Activated naive CD8-positive, alpha-beta T cell treated with anti-CD3 and anti-CD28 coated beads, Interleukin-2, amount 10 ng/mL, durations not matched to agents 7 days and 5 days (primary cell): ENCODE measurements at regions not wholly inside any gene's neighbourhood (a gene's known extent, or its start where the extent isn't known, plus 50 kb on each side); places are given as distances from the start of the nearest gene placed in this dataset.

Source experiments
- ATAC-seq: fragments of 150-1000 bp; cut with Tn5 transposase; one replicate; pipeline ENCODE4 v1.10.0; 2021; ENCODE audit warnings: low read depth, moderate library complexity
- POLR2A ChIA-PET: fragments of 350-600 bp; sonication (Branson Sonifier 250); formaldehyde crosslinking; loops from one replicate; lab custom pipeline; 2021; ENCODE audit warnings: antibody characterized with exemption; lab: Charles Lee
- DNase-seq: peaks from one replicate; pipeline ENCODE4 v3.0.0; 2021
- H3K27ac Mint-ChIP-seq: one replicate; pipeline ENCODE4 v1.8.0; 2022; ENCODE audit warnings: mild to moderate bottlenecking, mixed read lengths
- H3K27me3 Mint-ChIP-seq: one replicate; pipeline ENCODE4 v1.8.0; 2022; ENCODE audit warnings: mild to moderate bottlenecking, moderate library complexity, mixed read lengths
- H3K36me3 Mint-ChIP-seq: one replicate; pipeline ENCODE4 v1.8.0; 2021; ENCODE audit warnings: mild to moderate bottlenecking, mixed read lengths
- H3K4me1 Mint-ChIP-seq: one replicate; pipeline ENCODE4 v1.8.0; 2021; ENCODE audit warnings: mixed read lengths
- H3K4me3 Mint-ChIP-seq: one replicate; pipeline ENCODE4 v1.8.0; 2022; ENCODE audit warnings: mild to moderate bottlenecking, moderate library complexity, mixed read lengths
- H3K9me3 Mint-ChIP-seq: one replicate; pipeline ENCODE4 v1.8.0; 2021; ENCODE audit warnings: mixed read lengths

DNA sequence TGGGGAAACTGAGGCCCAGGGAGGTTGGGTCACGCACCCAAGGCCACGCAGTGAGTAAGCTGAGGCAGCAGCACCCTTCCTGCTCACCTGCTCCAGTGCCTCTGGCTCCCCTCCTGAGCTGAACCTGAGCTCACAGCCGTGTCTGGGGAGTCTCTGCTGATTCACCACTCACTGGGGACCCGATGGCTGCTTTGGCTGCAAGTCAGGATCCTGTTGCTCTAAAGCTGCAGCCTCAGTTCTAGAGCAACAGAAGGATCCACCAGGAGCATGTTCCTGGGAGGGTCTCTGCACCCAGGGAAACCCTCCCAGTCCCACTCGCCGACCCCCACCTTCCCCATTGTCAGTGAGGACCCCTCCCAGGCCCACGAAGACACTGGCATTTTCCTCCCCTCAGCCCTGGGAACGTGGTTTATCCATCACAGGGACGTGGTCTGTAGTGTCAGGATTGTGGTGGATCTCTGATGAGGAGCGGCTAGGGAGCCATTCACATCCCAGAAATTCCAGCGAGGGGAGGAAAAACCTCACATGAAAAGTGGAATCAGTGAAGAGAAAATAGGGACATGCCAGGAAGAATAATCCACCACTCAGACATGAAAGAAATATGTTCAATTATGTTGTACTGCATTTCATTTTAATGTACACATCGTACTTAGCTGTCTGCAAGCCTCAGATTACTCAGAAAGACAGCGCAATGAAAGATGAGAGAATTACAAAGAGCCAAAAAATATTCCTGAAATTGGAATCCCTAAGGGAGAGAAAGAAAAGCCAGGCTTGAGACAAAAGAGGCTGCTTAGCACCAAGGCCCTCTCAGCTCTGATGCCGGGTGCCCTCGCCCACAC is 447.2 kb downstream of the MATN1 start:
- POLR2A ChIA-PET = interaction anchor here (0.7 kb wide), 1 partner anchor 22 kb away, joined by 3 read pairs; no protein-coding TSS in a partner anchor
- Mint-ChIP-seq H3K4me1 (no peaks in the 10 kb centered on the region), H3K36me3 (no peaks in the 10 kb centered on the region), H3K9me3 (peaks cover 2% of the 10 kb centered on the region), H3K27ac (no peak overlapping the region), H3K4me3 (no peak overlapping the region), H3K27me3 (no peaks in the 10 kb centered on the region)
- no peak for ATAC-seq
- DNase-seq = no peak

DNA sequence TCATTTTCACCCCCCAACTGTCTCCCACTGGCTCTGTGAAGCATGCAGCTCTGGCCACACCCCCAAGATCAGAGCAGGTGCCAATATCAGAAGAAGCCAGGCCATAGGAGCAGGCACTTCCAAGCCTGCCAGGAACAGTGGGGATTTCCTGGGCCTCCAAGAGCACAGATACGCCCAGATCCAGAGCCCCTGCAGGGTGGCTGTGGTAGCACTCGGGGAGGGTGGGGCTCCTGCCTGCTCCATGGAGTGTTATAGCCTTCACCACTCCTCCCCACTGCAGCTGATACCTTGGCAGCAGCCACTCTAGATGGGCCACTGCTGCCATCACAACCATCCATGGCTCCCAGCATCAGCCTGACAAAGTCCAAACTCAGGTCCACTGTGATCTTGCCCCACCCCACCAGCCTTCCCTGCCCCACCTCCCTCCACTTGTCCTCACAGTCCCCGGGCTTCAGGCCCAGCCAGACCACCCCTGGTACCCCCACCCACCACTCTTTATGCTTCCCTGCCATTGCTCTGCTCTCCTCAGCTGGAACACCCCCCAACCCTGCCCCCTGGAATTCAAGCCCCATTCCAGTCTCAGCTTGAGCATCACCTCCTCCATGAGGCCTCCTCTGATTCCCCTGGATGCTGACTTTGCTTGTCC is 448.3 kb downstream of the MATN1 start:
- Mint-ChIP-seq H3K9me3 (peaks cover 2% of the 10 kb centered on the region), H3K27ac (no peak overlapping the region), H3K36me3 (no peaks in the 10 kb centered on the region), H3K4me1 (no peaks in the 10 kb centered on the region), H3K27me3 (peaks cover 3% of the 10 kb centered on the region), H3K4me3 (no peak overlapping the region)
- POLR2A ChIA-PET = interaction anchor here (0.7 kb wide), 1 partner anchor 21 kb away, joined by 3 read pairs; no protein-coding TSS in a partner anchor
- DNase-seq (no peak), ATAC-seq (no peak)

DNA sequence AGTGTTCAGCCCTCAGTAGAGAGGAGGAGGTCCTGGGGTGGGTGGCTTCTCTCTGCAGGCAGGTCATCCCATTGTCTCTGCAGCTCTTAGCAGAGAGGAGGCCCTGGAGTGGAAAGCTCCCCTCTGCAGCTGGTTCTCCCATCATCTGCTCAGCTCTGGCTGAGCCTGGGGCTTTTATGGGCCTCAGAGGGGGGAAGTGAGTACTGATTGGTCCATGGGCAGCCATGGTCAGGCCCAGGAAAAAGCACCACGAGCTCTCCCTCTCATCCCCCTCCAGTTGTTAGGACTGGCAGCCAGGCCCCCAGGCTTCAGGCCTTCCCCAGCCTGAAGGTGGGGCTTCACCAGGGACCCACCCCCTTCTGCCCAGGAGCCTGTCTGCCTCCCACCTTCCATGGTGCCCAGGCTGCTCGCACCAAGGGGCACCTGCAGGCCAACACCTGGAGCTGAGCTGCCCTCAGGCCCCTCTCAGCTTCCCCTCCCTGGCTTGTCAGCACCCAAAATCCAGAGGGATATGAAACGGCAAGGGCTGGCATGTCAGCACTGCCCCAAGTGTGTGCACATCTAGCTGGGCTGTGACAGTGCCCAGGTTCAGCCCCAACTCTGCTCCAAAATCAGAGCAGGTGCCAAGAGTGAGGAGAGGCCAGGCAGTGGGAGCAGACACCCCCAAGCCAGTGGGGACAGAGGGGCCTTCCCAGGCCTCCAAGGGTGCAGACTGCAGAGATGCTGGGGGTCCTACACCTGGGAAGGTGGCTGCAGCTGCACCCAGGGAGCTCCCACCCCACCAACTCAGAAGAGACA is 449.0 kb downstream of the MATN1 start:
- H3K4me3 Mint-ChIP-seq = no peak overlapping the region
- H3K27ac Mint-ChIP-seq = no peak overlapping the region
- H3K36me3 Mint-ChIP-seq = no peaks in the 10 kb centered on the region
- POLR2A ChIA-PET = interaction anchor here (0.6 kb wide), 1 partner anchor 218 kb away, joined by 3 read pairs; no protein-coding TSS in a partner anchor
- ATAC-seq = no peak
- peaks cover 2% of the 10 kb centered on the region for H3K9me3 Mint-ChIP-seq
- DNase-seq = no peak
- H3K27me3 Mint-ChIP-seq = peaks cover 3% of the 10 kb centered on the region
- no peaks in the 10 kb centered on the region for H3K4me1 Mint-ChIP-seq

DNA sequence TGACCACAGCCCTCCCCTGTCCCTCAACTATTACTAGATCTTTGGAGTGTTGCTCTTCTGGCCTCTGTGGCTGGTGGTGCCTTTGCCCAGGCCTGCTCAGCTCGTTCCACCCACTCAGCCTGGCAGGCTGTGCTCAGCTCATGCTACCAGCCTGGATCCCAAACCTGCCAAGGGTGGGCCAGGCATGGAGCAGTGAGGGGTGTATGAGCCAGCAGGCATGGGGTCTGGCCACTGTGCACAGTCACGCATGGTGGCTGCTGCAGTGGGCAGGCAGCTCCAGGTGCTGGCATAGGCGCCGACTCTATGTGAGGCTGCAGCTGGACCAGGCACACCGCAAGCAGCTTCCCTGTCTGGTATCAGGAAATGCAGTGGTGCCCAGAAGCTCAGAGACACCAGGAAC is 449.9 kb downstream of the MATN1 start:
- no peak overlapping the region for H3K27ac Mint-ChIP-seq
- POLR2A ChIA-PET = no interaction called here
- DNase-seq = no peak
- H3K36me3 Mint-ChIP-seq = no peaks in the 10 kb centered on the region
- H3K9me3 Mint-ChIP-seq = peaks cover 2% of the 10 kb centered on the region
- H3K4me3 Mint-ChIP-seq = no peak overlapping the region
- no peaks in the 10 kb centered on the region for H3K4me1 Mint-ChIP-seq
- peaks cover 3% of the 10 kb centered on the region for H3K27me3 Mint-ChIP-seq
- ATAC-seq = no peak

GRCh38 chr1:30273021-30273325 is 450.4 kb downstream of the MATN1 start:
- no peaks in the 10 kb centered on the region for H3K36me3 Mint-ChIP-seq
- no peak overlapping the region for H3K4me3 Mint-ChIP-seq
- ATAC-seq (no peak), DNase-seq (no peak)
- H3K9me3 Mint-ChIP-seq = peaks cover 2% of the 10 kb centered on the region
- H3K27me3 Mint-ChIP-seq = peaks cover 3% of the 10 kb centered on the region
- H3K4me1 Mint-ChIP-seq = no peaks in the 10 kb centered on the region
- no peak overlapping the region for H3K27ac Mint-ChIP-seq
- POLR2A ChIA-PET = interaction anchor here (0.7 kb wide), 1 partner anchor 22 kb away, joined by 3 read pairs; no protein-coding TSS in a partner anchor

DNA sequence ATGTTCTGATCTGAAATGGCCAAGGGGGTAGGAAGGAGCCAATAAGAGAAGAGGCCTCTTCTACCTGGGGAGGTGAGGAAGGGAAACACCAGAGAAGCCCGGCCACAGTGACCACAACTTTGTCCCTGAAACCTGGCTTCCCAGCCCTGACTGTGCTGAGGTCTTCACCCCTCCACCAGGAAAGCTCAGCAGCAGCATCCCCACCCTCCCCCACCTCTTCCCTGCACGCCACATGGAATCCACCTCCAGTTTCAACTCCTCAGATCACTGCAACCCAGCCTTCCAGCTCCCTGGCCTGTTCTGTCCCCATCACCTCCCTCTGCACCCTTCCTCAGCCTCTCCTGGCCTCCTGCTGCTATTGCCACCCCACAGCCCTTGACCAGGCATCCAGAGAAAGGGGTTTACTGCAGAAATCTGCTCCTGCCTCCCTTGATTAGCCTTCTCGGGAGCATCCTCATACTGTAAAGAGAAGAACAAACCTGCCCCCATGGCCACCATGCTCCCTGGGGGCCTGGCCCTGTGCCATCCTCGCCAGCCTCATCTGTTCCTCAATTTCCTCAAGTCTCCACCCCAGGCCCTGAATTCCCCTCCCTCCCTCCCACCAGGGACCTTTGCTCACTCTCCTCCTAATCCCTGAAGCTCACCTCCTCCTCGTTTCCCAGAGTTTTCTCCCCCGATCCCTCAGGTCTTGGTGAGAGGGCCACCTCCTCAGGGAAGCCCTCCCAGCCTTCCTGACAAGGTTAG is 450.9 kb downstream of the MATN1 start:
- Mint-ChIP-seq H3K4me1 (no peaks in the 10 kb centered on the region), H3K27ac (no peak overlapping the region), H3K9me3 (peaks cover 2% of the 10 kb centered on the region), H3K36me3 (no peaks in the 10 kb centered on the region), H3K4me3 (no peak overlapping the region), H3K27me3 (peaks cover 3% of the 10 kb centered on the region)
- POLR2A ChIA-PET = interaction anchor here (0.7 kb wide), 1 partner anchor 22 kb away, joined by 3 read pairs; no protein-coding TSS in a partner anchor
- DNase-seq (no peak), ATAC-seq (no peak)

GRCh38 chr1:30271401-30272276 is 451.7 kb downstream of the MATN1 start:
- Mint-ChIP-seq H3K27me3 (peaks cover 3% of the 10 kb centered on the region), H3K27ac (no peak overlapping the region), H3K4me3 (no peak overlapping the region), H3K9me3 (peaks cover 2% of the 10 kb centered on the region), H3K4me1 (no peaks in the 10 kb centered on the region), H3K36me3 (no peaks in the 10 kb centered on the region)
- DNase-seq (no peak), ATAC-seq (no peak)
- POLR2A ChIA-PET = no interaction called here

- H3K4me3 Mint-ChIP-seq = no peak overlapping the region
These were observed 452.9 kb downstream of the MATN1 start for GRCh38 chr1:30270461-30270860.

DNA sequence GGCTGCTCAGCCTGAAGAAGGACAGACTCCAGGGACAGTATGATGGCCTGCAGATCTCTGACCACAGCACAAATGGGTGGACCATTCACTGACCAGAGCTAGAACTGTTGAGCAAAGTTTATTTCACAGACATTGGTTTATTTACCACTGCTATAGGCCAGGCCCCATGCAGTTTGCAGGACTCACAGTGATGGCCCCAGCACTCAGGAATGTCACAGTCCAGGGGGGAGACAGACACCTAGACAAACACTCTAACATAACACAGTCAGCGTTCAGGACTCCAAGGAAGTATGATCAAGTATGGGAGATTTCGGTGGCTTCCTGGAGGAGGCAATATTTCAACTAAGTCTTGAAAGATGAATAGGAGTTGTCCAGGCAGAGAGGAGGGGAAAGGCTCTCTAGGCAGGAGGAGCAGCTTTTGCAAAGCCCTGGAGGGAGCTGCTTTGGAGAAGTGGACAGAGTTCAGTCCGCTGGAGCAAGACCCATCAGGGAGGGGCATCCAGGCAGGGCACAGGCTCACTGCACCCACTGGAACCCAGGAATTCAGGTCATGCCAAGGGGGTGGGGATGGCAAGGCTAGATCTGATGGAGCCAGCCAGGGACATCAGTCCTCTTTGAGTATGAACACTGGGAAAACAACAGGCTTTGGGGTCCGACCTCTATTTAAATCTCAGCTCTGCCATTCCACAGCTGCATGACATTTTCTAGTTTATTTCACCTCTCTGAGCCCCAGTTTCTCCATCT is 454.3 kb downstream of the MATN1 start:
- POLR2A ChIA-PET = no interaction called here
- no peak for DNase-seq
- Mint-ChIP-seq H3K4me3 (no peak overlapping the region), H3K27ac (no peak overlapping the region), H3K27me3 (peaks cover 3% of the 10 kb centered on the region), H3K9me3 (no peaks in the 10 kb centered on the region), H3K36me3 (no peaks in the 10 kb centered on the region), H3K4me1 (no peaks in the 10 kb centered on the region)
- ATAC-seq = no peak

More at GRCh38 chr1:30270461-30270860, 452.9 kb downstream of the MATN1 start:
- POLR2A ChIA-PET = no interaction called here
- ATAC-seq (no peak), DNase-seq (no peak)
- Mint-ChIP-seq H3K27me3 (peaks cover 3% of the 10 kb centered on the region), H3K27ac (no peak overlapping the region), H3K4me1 (no peaks in the 10 kb centered on the region), H3K36me3 (no peaks in the 10 kb centered on the region), H3K9me3 (peaks cover under 1% of the 10 kb centered on the region)

DNA sequence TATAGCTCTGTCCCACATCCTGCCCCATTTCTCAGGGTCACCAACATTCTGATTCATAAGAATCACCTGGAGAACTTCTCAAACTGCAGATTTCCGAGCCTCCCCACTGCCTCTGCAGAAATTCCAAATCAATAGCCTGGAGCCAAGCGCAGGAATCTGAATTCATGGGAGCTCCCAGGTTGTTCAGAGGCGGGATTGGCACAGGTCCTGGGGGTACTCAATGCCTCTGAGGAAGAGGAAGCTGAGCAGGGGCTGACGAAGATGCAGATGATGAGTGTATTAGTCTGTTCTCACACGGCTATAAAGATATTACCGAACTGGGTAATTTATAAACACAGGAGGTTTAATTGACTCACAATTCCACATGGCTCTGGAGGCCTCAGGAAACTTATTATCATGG is 455.5 kb downstream of the MATN1 start:
- Mint-ChIP-seq H3K27ac (no peak overlapping the region), H3K4me1 (no peaks in the 10 kb centered on the region), H3K27me3 (peaks cover 5% of the 10 kb centered on the region), H3K36me3 (no peaks in the 10 kb centered on the region), H3K4me3 (no peak overlapping the region), H3K9me3 (no peaks in the 10 kb centered on the region)
- POLR2A ChIA-PET = no interaction called here
- ATAC-seq (no peak), DNase-seq (no peak)

GRCh38 chr1:30267046-30267445 is 456.3 kb downstream of the MATN1 start:
- Mint-ChIP-seq H3K4me1 (no peaks in the 10 kb centered on the region), H3K9me3 (no peaks in the 10 kb centered on the region), H3K4me3 (no peak overlapping the region), H3K36me3 (no peaks in the 10 kb centered on the region), H3K27me3 (peaks cover 5% of the 10 kb centered on the region), H3K27ac (no peak overlapping the region)
- DNase-seq (no peak), ATAC-seq (no peak)
- POLR2A ChIA-PET = no interaction called here
